ENCODE measurements at regions not wholly inside any gene's neighbourhood (a gene's known extent, or its start where the extent isn't known, plus 50 kb on each side); places are given as distances from the start of the nearest gene placed in this dataset.

- no peak for TF ChIP-seq SP1 (IDR thresholded peaks at IDR 0.05; ENCODE audit: low read depth, low read length)
Observed at GRCh38 chr18:66222174-66222573, 381.7 kb downstream of the CDH19 start (continued).

DNA sequence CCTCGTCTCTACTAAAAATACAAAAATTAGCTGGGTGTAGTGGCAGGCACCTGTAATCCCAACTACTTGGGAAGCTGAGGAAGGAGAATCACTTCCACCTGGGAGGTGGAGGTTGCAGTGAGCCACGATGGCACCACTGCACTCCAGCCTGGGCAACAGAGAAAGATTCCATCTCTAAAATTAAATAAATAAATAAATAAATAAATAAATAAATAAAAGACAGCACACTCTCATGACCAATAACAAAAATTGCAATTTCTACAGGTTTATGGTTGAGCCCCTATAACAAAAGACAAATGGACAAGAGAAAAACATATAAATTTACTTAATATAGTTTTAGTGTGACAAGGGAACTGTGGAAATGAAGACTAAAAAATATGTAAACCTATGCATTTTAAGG is 384.1 kb downstream of the CDH19 start:
- Histone ChIP-seq H3K4me3 (ENCODE audit: extremely low read depth in 1 of 4, insufficient read depth in 2 of 4, low read depth in 3 of 4, low read length in 4 of 4) (no peak overlapping the region), H3K4me2 (ENCODE audit: insufficient read depth in 1 of 2, low read depth in 2 of 2, low read length in 2 of 2) (no peak overlapping the region), H4K91ac (replicated peaks; ENCODE audit: insufficient read length, low read length) (no peak overlapping the region), H4K8ac (ENCODE audit: extremely low read depth, insufficient read depth, low read length) (no peak overlapping the region), H3K23ac (ENCODE audit: insufficient read length) (no peak overlapping the region), H3K4me1 (replicated peaks in 1 of 4; ENCODE audit: control insufficient read depth in 3 of 4, insufficient read depth in 4 of 4, low read length in 3 of 4) (no peaks in the 10 kb centered on the region), H2BK5ac (ENCODE audit: low read depth, low read length) (no peak overlapping the region), H2AFZ (ENCODE audit: low read length) (no peak overlapping the region), H4K5ac (ENCODE audit: insufficient read length, low read depth, low read length) (no peak overlapping the region), H3K27me3 (replicated peaks in 1 of 4; ENCODE audit: control insufficient read depth in 3 of 4, extremely low read depth in 1 of 4, insufficient read depth in 3 of 4, low read length in 3 of 4) (no peaks in the 10 kb centered on the region), H3K56ac (replicated peaks; ENCODE audit: insufficient read length, low read depth, low read length) (no peak overlapping the region), H3K4ac (replicated peaks; ENCODE audit: insufficient read length, low read depth, low read length) (no peak overlapping the region), H3K9ac (replicated peaks in 1 of 4; ENCODE audit: extremely low read depth in 1 of 4, low read depth in 3 of 4, low read length in 3 of 4) (no peak overlapping the region), H3K36me3 (ENCODE audit: control insufficient read depth in 2 of 4, insufficient read depth in 4 of 4, low read length in 3 of 4) (no peaks in the 10 kb centered on the region), H3K14ac (ENCODE audit: insufficient read length) (no peak overlapping the region), H2BK12ac (ENCODE audit: low read depth, low read length) (no peak overlapping the region), H2BK15ac (ENCODE audit: low read length) (no peak overlapping the region), H3K27ac (ENCODE audit: low read depth, low read length) (no peak overlapping the region), H2BK120ac (replicated peaks; ENCODE audit: low read depth, low read length) (no peak overlapping the region), H2AK5ac (ENCODE audit: low read depth, low read length) (no peak overlapping the region), H4K20me1 (replicated peaks in 1 of 2; ENCODE audit: control insufficient read depth in 1 of 2, insufficient read depth in 2 of 2, low read length in 2 of 2) (no peaks in the 10 kb centered on the region), H3K9me3 (ENCODE audit: insufficient read depth in 2 of 2, low read depth in 1 of 2, low read length in 1 of 2) (no peaks in the 10 kb centered on the region), H2BK20ac (ENCODE audit: low read length) (no peak overlapping the region), H3K79me2 (ENCODE audit: control insufficient read depth in 1 of 2, insufficient read depth in 2 of 2, low read length in 2 of 2) (no peaks in the 10 kb centered on the region), H3K18ac (ENCODE audit: extremely low read depth, low read length) (no peak overlapping the region), H3K23me2 (ENCODE audit: low read depth, low read length) (no peaks in the 10 kb centered on the region), H3K79me1 (ENCODE audit: low read depth, low read length) (no peaks in the 10 kb centered on the region)
- FAIRE-seq (no peak), DNase-seq (ENCODE audit: low read depth in 1 of 2, low spot score in 2 of 2) (no peak)
- WGBS, 2 experiments (ENCODE audit: extremely low coverage in 1 of 2, insufficient coverage in 1 of 2, insufficient read length in 1 of 2, insufficient replicate concordance in 2 of 2, low coverage in 1 of 2, low lambda C conversion rate in 2 of 2, missing lambda C conversion rate in 1 of 2), result 95% methylated on average over 2 of the region's 2 CpGs; no CpG with 5 or more reads in 1 of the 2 experiments
- no peak for TF ChIP-seq BRCA1 (IDR thresholded peaks at IDR 0.05; ENCODE audit: low read depth, low read length)
- CTCF ChIA-PET (ENCODE audit: partially characterized antibody), result interaction anchor here (0.6 kb wide), 1 partner anchor 22 kb away, joined by 3 read pairs; no protein-coding TSS in a partner anchor
- POLR2A ChIA-PET (ENCODE audit: partially characterized antibody), result no interaction called here
